Thyroid gland (tissue), 4 donors: ENCODE measurements at regions not wholly inside any gene's neighbourhood (a gene's known extent, or its start where the extent isn't known, plus 50 kb on each side); places are given as distances from the start of the nearest gene placed in this dataset.

ENCODE experiments used
- POLR2A ChIP-seq, 2 donors: fragments of 450-650 bp; IDR thresholded peaks; one replicate each; pipeline ENCODE4 v1.6.1; 2017; ENCODE audit warnings: antibody characterized with exemption in 2 of 2, mild to moderate bottlenecking in 2 of 2, moderate library complexity in 1 of 2
- TF ChIP-seq, protein P1 (sequence below), 6 experiments: fragments of 200-600 bp in 3 of 6; fragments of 450-650 bp in 3 of 6; sonication (generic) in 3 of 6; IDR thresholded peaks; one replicate each; pipeline ENCODE4 v1.5.1; 2016 to 2019; ENCODE audit warnings: antibody characterized with exemption in 6 of 6, mild to moderate bottlenecking in 2 of 6, inconsistent platforms in 1 of 6, moderate library complexity in 1 of 6

DNA sequence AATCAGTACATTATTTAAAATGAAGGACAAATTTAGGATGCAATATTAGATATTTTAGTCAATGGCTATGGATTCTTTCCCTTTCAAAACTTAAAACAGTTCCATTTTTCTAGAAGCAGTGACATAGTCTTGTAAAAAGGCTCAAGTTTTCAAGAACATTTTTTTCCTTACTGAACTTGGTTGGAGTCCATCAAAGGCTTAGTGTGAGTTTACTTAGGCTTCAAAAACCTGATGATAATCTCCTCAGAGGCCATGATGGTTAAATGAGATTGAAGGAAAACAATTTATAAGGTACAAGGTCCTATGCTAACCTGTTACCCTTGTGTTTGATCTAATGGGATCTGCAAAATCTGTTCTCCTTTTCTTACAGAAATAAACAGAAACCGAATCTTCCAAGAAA lies 531.8 kb downstream of the UTRN start:
- TF ChIP-seq, protein P1, sequence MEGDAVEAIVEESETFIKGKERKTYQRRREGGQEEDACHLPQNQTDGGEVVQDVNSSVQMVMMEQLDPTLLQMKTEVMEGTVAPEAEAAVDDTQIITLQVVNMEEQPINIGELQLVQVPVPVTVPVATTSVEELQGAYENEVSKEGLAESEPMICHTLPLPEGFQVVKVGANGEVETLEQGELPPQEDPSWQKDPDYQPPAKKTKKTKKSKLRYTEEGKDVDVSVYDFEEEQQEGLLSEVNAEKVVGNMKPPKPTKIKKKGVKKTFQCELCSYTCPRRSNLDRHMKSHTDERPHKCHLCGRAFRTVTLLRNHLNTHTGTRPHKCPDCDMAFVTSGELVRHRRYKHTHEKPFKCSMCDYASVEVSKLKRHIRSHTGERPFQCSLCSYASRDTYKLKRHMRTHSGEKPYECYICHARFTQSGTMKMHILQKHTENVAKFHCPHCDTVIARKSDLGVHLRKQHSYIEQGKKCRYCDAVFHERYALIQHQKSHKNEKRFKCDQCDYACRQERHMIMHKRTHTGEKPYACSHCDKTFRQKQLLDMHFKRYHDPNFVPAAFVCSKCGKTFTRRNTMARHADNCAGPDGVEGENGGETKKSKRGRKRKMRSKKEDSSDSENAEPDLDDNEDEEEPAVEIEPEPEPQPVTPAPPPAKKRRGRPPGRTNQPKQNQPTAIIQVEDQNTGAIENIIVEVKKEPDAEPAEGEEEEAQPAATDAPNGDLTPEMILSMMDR (IDR thresholded peaks at IDR 0.05): no peak
- no peak for TF ChIP-seq POLR2A (IDR thresholded peaks at IDR 0.05)
